ENCODE measurements at regions not wholly inside any gene's neighbourhood (a gene's known extent, or its start where the extent isn't known, plus 50 kb on each side); places are given as distances from the start of the nearest gene placed in this dataset.

DNA sequence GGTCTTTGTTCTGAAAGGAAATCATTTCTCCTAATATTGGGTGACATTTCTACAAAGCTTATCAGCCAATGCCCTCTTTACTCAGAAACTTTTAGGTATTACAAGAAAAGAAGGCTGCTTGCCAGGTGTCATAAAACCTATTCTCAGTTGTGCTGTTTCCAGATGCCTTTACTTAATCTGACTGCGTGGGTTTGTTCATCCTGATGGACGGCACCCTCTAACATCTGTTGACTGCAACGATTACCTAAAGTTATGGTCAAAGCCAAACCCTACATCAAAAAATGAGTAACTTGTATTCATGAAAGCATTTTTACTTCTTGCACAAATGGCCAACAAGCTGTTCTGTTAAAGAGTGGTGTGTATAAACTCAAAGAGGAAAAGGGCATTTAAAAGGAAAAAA is 207.7 kb upstream of the PDZRN3 start:
- TF ChIP-seq HNF4A (conservative IDR thresholded peaks at IDR 0.05): no peak
- no peak for TF ChIP-seq CTCF (IDR thresholded peaks at IDR 0.05; ENCODE audit: low read depth, low read length, missing input control)
- no peak for TF ChIP-seq GABPA (IDR thresholded peaks at IDR 0.05 in 1 of 2, conservative IDR thresholded peaks at IDR 0.05 in 1 of 2)
